HG02970 (cell line): ENCODE measurements at regions not wholly inside any gene's neighbourhood (a gene's known extent, or its start where the extent isn't known, plus 50 kb on each side); places are given as distances from the start of the nearest gene placed in this dataset.

Source experiments
- ATAC-seq: cut with Tn5 transposase; IDR thresholded peaks from one replicate; pipeline ENCODE4 v1.9.1; 2021; ENCODE audit warnings: mild to moderate bottlenecking, moderate library complexity, moderate number of reproducible peaks; ENCODE audit not compliant: unreplicated experiment, low FRiP score

DNA sequence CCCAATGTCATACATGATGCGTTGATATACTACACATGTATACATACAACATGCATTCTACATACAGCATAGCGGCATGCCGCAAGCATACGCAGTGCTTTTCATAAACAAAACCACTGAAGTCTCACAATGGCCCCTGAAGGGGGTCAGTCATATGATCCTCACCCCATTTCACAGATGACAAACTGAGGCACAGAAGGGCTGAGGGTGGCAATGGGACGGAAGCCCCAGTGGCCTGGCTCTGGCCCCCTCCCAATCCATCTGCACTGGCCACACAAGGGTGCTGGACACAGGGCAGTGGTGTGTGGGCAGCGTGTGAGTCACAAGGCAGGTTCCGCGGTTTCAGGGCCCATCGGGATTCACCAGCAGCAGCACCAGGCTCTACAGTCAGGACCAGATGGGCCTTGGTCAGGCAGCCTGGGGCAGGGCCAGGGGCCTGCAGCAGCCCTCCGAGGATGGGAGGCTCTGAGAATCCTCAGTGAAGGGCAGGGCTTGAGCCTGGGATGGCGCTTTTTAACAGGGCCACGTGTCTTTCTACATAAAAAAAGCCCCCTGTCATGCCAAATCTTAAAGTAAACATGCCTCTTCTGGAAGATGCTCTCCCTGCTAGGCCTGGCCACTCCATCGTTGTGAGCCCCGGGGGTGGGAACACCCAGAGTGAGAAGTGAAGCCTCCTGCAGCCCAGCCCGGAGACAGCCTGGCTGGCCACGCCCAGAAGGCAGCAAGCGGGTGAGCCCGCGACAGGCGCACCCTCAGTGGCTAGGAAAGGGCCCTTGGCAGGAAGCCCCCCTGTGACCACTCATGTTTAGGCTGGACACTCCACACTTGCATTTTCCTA is 206.5 kb downstream of the CTTN start:
- ATAC-seq, result no peak

DNA sequence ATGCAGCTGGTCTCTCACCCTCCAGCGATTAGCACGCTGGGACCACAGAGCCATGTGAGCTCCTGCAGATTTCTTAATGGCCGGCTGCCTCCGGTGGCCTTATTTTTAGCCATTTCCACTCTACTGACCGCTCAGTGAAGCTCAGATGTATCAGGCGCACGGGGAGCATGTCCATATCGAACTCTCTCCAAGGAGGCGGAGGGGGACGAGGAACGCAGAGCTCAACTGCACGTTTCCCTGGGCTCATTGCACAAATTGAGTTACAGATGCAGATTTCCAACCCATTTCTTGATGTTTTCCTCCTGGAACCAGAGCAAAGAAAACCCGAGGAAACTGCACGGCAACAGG is 207.1 kb downstream of the CTTN start:
- no peak for ATAC-seq

DNA sequence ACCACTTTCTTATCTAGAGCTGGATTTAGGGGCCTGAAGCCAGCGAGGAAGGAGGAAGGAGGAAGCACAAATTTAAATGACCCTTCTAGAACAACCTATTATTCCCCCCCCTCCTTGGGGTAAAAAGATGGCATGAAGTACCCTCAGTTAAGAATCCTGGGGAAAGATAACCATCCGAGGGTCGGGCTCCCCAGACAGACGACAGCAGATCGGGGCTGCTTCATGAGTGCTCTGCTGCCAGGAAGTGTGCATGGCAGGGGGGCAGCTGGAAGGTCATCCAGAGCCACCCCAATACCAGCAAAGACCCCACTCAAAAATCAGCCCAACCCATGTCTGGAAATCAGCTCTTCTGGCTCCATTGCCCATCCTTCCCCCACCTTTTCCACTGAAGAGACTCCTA is 207.5 kb downstream of the CTTN start:
- ATAC-seq, result no peak

DNA sequence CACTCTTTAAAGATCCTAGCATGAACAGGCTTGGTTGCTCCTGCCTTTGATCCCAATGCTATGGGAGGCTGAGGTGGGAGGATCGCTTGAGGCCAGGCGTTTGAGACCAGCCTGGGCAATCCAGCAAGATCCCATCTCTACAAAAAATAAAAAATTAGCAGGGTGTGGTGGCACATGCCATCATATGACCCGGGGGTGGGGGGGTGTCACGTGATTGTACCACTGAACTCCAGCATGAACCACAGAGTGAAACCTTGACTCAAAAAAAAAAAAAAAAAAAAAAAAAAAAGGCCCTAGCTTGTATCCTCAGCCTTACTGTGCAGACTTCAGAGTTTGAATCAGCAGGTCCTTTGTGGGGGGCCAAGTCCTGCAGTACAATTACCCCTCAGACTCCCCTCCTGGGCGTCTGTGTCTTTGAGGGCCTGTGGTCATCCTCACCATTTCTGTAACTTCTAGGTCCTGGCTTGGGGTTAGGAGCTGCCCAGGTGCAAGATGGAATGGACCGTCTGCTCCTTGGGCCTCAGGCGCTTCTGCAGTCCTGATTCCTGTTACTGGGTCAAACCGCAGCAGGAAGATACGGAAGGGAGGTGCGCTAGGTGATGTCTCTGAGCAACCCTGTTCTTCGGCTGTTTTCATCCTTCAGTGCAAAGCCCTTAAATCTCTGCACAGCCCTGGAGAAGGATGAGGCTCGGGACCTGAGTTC is 208.1 kb downstream of the CTTN start:
- no peak for ATAC-seq

DNA sequence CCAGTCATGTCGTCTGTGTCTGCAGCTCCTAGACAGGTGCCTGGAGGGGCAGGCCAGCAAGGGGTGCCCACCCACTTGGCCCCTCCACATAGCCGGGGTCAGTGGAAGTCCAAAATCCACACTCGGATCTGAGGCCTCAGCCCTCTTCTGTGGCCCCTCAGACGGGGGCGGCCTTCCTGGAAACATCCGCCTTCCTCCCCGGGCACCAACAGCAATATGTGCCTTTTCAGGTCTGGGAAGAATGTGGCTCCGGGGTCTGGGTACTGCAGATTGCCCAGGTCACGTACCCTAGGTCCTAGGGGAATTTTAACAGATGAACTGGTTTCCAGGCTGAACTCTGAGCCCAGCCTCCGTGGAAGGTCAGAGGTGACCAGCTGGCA is 208.6 kb downstream of the CTTN start:
- no peak for ATAC-seq

DNA sequence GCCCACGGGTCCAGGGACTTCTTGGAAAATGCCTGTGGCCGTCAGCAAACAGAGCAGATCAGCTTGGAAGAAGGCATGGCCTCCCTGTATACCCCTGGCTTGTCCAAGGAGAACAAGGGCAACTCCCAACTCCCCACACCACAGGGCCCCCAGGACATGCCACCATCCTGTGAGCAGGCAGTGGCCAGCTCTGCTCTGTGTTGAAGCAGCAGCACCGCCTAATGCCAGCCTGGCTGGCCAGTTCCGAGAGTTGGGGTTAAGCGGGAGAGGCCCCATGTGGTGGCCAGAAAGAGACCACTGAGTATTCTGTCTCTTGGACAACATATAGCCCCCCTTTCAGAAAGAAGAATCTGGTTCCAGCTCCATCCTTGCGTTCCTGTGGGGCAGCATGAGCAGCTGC is 209.2 kb downstream of the CTTN start:
- ATAC-seq, result no peak

DNA sequence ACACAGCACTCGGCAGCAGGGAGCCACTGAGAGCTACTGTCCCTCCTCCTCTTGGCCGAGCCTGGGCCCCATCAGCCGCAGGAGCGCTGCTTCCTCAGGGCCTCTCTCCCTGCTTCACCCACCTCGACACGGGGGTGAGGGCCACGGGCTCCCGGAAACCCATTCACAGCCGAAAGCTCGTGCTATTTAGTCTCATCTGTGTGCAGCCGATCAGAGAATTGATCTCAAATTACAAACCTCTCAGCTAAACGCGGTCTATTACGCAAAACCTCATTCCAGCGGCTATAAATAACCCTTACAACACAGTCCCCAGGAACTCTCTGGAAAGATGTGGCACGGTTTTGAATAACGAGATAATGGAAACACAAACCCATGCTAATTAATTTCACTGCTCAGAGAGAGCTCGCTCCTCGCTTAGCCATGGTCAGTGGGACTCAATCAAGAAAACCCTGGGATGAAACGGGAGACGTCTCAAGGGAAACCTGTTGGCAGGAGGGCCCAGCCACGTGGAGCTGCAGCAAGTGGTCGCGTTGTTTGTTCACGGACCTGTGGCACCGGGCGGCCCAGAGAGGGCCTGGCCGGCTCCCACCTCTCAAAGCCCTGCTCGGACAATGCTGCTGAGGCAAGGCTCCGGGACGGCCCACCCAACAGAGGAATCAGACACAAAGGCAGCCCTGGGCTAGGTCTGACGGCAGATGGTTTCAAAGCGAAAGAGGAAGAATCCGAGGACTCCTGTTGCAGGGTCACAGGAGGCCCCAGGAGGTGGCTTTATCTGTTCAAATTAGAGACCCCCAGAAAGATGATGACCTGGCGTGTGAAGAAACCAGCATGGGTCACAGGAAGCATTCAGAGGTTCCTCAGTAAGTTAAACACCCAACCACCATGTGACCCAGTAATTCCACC is 210.5 kb downstream of the CTTN start:
- no peak for ATAC-seq

DNA sequence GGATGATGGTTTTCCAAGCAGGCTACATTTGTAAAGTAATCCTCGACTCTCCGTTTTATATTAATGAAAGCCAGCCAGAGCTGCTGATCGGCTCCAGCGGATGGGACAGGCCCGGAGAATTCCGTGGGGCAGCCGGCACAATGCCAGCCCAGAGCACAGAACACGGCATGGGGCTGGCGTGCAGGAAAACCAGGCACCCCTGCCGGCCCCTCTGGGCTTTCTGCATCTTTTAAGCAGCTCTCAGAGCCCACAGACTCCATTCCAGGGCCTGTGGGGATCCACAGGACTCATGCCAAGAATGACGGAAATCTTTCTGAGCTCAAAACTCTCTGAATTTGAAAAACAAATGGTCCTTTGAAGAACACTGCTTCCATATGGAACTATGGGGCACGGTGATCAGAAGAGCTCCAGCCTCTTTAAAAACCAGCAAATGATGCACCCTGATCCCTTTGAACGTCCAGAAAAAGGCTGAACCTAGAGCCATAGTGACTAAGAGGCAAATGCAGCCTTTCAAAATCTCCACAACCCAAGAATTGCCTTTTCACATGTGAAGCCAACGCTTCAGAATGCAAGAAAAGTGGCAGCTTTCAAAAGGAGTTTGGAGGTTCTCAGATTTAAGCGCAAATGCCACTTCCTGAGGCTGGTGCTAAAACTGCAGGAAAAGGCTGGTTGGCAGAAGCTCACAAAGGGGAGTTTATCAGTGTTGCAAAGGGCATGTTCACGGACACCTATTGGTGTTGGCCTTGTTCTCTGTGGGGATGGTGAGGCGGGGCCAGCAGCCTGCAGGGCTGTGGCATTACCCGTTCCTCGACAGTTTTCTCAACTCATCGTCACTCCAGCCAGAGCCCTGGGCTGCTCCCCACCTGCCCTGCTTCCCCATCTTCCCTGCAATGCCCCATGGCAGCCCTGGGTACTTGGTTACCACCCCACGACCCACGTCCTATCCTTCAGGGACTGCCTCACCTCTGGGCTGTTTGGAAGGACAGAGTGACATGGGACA is 212.5 kb downstream of the CTTN start:
- no peak for ATAC-seq

DNA sequence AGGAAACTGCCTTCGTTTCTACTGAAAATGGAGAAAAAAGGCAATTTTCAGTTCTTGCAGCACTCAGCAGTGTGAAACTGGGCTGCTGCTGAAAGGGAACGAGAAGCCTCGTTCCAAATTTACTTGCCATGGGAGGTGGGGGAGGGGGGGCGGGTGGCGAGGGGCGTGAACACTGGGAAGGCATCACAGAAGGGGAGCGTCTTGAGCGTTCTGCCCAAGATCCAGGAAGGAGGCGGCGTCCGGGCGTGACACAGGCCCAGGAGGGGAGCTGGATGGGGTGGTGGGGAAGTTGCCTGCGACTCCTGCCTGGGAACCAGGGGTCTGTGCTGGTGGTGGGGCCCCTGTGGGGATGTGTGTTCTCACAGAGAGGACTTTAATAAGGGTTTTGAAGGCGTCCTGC is 213.5 kb downstream of the CTTN start:
- ATAC-seq, result no peak

DNA sequence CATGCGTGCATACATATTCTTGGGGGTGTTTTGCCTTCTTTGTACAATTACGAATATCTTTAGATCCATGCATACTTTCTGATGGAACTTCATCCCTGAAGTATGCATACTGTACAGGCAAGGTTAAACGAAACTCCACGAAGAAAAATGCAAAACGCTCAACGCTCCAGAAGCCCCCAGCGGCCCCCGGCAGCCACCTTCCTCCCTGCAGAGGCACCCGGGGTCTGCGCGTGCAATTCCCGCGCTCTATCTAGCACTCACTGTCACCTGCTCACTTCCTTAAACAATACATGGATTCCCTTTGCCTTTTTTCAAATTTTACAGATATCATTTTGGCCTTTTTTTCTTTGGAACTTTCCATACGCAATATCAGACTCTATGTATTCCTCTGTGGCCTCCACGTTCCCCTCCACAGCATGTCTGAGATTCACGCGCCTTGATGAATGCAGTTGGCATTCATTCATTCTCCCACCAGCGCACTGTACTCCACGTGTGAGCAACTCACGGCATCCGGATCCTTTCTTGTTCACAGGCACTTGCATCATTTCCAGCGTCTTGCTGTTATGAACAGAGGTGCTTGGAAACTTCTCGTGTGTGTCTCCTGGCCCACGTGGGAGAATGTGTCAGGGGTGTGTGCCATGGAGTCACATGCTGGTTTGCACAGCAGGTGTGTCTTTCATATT is 214.3 kb downstream of the CTTN start:
- no peak for ATAC-seq

DNA sequence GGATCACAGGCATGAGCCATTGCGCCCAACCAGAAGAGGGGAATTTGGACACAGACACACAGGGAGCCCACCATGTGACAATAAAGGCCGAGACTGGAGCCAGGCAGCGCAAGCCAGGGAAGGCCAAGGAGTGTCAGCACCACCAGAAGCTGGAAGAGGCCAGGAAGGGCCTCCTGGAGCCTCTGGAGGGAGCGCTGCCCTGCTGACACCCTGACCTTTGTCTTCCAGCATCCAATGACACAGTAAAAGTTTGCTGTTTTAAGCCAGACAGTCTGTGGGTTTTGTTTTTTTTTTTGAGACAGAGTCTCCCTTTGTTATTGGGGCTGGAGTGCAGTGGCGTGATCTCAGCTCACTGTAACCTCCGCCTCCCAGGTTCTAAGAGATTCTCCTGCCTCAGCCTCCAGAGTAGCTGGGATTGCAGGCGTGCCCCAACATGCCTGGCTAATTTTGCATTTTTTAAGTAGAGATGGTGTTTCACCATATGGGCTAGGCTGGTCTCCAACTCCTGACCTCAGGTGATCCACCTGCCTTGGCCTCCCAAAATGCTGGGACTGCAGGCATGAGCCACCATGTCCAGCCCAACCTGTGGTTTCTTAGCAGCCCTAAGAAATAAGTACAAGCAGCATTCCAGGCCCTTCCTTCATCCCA is 215.8 kb downstream of the CTTN start:
- ATAC-seq, result no peak

DNA sequence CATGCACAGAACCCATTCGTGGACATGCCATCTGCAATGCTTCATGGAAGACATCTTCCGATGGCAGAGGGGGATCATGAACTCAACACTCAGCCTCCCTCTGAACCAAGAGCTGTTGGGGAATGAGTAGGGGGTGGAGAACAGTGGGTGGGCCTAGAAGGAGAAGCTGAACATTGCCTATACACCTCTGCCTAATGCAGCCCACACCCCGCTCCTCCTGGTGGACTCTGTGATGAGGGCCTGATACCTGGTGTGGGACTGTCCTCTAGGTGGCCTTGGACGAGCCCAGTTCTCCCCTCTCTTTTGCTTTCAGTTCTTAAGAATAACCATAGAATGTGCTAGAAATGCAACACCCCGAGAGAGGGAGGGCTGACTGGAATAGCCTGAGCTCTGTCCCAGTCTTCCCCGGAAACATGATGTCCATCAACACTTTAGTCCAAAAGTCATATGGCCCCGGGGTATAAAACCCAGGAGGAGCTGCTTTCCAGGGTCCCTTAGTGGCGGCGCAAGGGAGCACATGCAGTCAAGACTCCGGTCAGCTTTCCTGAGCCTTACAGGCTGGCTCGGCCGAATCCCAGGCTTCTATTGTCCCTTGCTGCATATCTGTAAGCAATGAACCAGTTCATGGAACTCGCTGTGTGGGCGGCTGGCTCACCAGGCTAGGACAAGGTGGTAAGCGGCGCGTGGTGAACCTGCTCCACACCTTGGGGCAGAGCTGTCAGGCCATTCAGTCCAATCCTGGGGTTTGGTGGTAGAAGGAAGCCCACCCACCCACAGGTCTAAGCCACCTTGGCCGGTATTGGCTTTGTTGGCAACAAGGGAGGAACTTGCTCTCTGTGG is 216.9 kb downstream of the CTTN start:
- ATAC-seq, result no peak

DNA sequence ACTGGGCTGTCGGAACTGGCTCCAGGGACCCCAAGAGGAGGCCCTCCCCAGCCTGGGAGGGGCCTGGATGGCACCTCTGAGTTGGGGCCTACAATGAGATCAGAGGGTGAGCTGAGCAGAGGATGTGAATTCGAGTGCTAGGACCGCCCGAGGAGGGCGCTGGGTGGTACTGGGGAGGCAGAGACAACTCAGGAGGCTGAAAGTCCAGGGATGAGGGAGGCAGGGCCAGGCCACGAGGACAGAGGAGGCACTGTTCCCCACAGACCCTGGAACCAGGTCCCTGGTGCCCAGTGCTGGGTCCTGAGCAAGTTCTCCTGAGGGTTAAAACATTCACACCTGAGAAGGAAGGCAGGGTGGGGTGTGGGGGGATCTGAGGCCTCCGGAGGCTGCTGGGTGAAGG is 218.0 kb downstream of the CTTN start:
- no peak for ATAC-seq

DNA sequence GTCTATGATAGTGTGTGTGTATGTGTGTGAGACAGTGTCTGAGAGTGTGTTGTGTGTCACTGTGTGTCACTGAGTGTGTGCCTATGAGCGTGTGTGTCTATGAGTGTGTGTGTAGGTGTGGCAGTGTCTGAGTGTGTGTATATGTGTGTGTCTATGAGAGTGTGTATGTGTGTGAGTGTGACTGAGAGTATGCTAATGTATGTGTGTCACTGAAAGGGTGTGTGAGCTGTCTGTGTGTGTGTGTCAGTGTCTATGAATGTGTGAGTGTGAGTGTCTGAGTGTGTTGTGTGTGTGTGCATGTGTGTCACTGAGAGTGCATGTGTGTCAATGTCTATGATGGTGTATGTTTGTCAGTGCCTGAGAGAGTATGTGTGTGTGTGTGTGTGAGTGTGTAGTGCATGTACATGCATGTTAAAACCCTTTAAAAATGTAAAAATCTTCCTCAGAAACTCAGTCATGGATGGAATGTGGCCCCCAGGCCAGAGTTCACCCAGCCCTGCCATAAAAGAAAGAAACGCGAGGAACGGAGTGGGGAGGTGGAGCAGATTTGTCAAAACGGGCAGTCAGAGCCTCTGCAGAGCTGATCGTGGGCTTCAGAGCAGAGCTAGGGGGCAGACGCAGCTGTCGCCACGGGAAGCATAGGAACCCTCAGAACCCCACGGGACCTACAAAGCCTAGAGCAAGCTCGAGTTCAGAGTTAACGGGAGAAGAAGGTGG is 218.8 kb downstream of the CTTN start:
- no peak for ATAC-seq

DNA sequence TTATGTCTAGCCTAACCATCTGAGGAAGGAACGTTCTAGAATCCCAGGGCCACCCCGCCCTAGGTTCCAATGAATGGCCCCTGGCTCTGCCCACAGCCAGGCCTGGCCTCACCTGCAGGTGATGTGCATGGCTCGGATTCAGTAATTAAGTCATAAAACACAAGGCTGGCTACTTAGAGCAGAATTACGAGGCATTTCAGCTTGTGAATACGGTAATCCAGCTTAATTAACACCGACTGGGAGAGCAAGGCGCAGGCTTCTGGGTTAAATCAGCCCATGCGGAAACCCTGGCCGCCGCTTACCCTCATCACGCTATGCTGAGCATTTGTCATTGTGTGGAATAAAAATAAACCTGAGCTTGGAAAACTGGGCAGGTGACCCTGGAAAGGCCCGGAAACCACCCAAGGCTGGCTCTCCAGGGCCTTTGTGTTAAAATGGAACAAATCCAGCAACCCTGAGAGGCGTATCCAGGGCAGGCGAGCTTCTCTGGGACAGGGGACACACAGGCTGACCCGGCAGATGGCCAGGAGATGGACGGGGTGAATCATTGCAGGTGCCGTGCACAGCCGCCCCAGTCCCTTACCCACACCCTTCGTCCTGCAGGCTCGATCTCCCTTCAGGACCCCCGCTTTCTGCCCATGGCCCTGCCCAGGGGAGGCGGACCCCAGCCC is 220.2 kb downstream of the CTTN start:
- ATAC-seq, result no peak

DNA sequence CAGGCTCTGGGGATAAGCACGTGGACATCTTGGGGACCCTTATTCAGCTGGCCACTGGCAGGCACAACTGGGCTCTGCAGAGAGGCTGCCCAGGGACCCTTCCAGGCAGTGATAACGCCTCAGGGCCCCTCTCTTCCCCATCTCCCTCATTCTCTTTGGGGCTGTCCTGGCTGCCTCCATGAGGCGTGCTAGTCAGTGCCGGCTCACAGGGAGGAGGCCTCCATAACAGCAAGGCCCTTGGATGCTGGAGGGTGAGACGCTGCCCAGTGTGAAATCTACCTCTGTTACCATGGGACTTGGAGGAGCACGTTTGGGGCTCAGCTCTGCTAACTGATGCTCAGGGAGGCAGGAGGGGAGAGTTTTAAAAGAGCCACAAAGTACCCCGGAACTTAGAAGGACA is 221.3 kb downstream of the CTTN start:
- ATAC-seq, result no peak
